ENCODE measurements at regions not wholly inside any gene's neighbourhood (a gene's known extent, or its start where the extent isn't known, plus 50 kb on each side); places are given as distances from the start of the nearest gene placed in this dataset.

DNA sequence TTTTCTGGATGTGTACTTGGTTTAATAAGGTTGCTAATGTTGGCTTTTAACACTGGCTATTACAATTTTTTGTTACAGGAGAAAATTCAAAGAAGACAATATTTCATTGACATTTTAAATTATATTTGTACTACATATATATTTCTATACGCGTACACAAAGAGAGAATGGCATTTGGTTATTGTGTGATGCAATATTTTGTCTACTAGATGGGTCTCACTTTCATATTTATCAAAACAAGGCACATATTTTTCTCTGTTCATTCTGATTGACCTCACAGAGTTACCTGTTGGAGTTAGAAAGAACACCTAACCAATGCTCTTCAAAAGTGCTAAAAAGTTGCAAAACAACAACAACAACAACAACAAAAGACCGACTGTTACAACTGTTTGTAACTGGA, 50.2 kb upstream of the VGLL3 start:
- DNase-seq, result no peak

Measured in stimulated activated naive CD4-positive, alpha-beta T cell treated with Interleukin-2 at 50 U/mL for 16 hours (primary cell).